Spinal cord (tissue), 9 donors: ENCODE measurements at regions not wholly inside any gene's neighbourhood (a gene's known extent, or its start where the extent isn't known, plus 50 kb on each side); places are given as distances from the start of the nearest gene placed in this dataset.
"Not testable (repeated sequence)": the region's sequence is repeated elsewhere in the genome, so short reads cannot be mapped to it uniquely, and the experiment has no call there.

ENCODE experiments used
- DNase-seq, 6 donors: peaks; one replicate each; pipeline versions ENCODE4 v3.0.0 to v3.0.0-alpha.2; 2013 to 2015; ENCODE audit warnings: low spot score in 6 of 6, low read depth in 4 of 6
- H3K27ac ChIP-seq: one replicate; pipeline ENCODE4 v1.5.1; 2013; ENCODE audit warnings: low read depth, low read length, control low read depth
- H3K27me3 ChIP-seq: one replicate; pipeline ENCODE4 v1.6.1; 2013; ENCODE audit warnings: low read length; ENCODE audit not compliant: control insufficient read depth, insufficient read depth
- H3K36me3 ChIP-seq: one replicate; pipeline ENCODE4 v1.6.1; 2013; ENCODE audit warnings: low read length; ENCODE audit not compliant: control insufficient read depth, insufficient read depth
- H3K4me1 ChIP-seq: one replicate; pipeline ENCODE4 v1.6.1; 2013; ENCODE audit warnings: low read length; ENCODE audit not compliant: control insufficient read depth, insufficient read depth
- H3K4me3 ChIP-seq: one replicate; pipeline ENCODE4 v1.5.1; 2013; ENCODE audit warnings: low read depth, low read length, control low read depth
- H3K9me3 ChIP-seq: one replicate; pipeline ENCODE4 v1.6.1; 2013; ENCODE audit warnings: low read length; ENCODE audit not compliant: control insufficient read depth, insufficient read depth
- WGBS: methylation state at CpG from one replicate; pipeline ENCODE4 v1.1.5; 2013; ENCODE audit warnings: missing lambda C conversion rate; ENCODE audit not compliant: insufficient coverage; 5-methylcytosine and 5-hydroxymethylcytosine counted together
- donor health status: healthy.

- no peak overlapping the region for H3K27ac ChIP-seq
- H3K4me1 ChIP-seq: no peaks in the 10 kb centered on the region
- H3K4me3 ChIP-seq: no peak overlapping the region
- no peaks in the 10 kb centered on the region for H3K9me3 ChIP-seq
- no peaks in the 10 kb centered on the region for H3K36me3 ChIP-seq
- WGBS: no CpG with 5 or more reads among the region's 2 CpGs
- no peak for DNase-seq
- H3K27me3 ChIP-seq: no peaks in the 10 kb centered on the region
Observed at GRCh38 chr1:192491804-192492554, 83.6 kb upstream of the RGS1 start.

- no peak for DNase-seq
- no peaks in the 10 kb centered on the region for H3K27me3 ChIP-seq
- H3K27ac ChIP-seq: no peak overlapping the region
- H3K4me3 ChIP-seq: no peak overlapping the region
- WGBS: no CpG with 5 or more reads among the region's 1 CpG
- H3K4me1 ChIP-seq: no peaks in the 10 kb centered on the region
- H3K9me3 ChIP-seq: no peaks in the 10 kb centered on the region
- no peaks in the 10 kb centered on the region for H3K36me3 ChIP-seq
Observed at GRCh38 chr1:192493584-192493983, 82.0 kb upstream of the RGS1 start.

GRCh38 chr1:192496369-192497056 lies 79.1 kb upstream of the RGS1 start:
- Histone ChIP-seq H3K9me3 (no peaks in the 10 kb centered on the region), H3K4me1 (no peaks in the 10 kb centered on the region), H3K27ac (no peak overlapping the region), H3K36me3 (no peaks in the 10 kb centered on the region), H3K27me3 (no peaks in the 10 kb centered on the region), H3K4me3 (no peak overlapping the region)
- DNase-seq: no peak
- WGBS: no CpG with 5 or more reads among the region's 3 CpGs

- Histone ChIP-seq H3K4me3 (no peak overlapping the region), H3K9me3 (no peaks in the 10 kb centered on the region), H3K27ac (no peak overlapping the region), H3K36me3 (no peaks in the 10 kb centered on the region), H3K4me1 (no peaks in the 10 kb centered on the region), H3K27me3 (no peaks in the 10 kb centered on the region)
- no CpG with 5 or more reads among the region's 2 CpGs for WGBS
- DNase-seq: no peak
Observed at GRCh38 chr1:192497214-192497794, 78.3 kb upstream of the RGS1 start.

- H3K9me3 ChIP-seq, H3K27ac ChIP-seq, H3K4me3 ChIP-seq, H3K4me1 ChIP-seq, DNase-seq, H3K27me3 ChIP-seq, H3K36me3 ChIP-seq: not testable (repeated sequence)
- 95% methylated on average over 12 of the region's 13 CpGs for WGBS
Observed at GRCh38 chr1:192498092-192498491, 77.5 kb upstream of the RGS1 start.

GRCh38 chr1:192499061-192499581 lies 76.5 kb upstream of the RGS1 start:
- WGBS: 98% methylated on average over 20 of the region's 29 CpGs
- not testable (repeated sequence) for H3K27me3 ChIP-seq, H3K4me1 ChIP-seq, H3K9me3 ChIP-seq, DNase-seq, H3K27ac ChIP-seq, H3K4me3 ChIP-seq, H3K36me3 ChIP-seq

- H3K27me3 ChIP-seq, H3K27ac ChIP-seq, H3K4me1 ChIP-seq, DNase-seq, H3K4me3 ChIP-seq, H3K9me3 ChIP-seq, H3K36me3 ChIP-seq: not testable (repeated sequence)
- 97% methylated on average over 5 of the region's 23 CpGs for WGBS
Observed at GRCh38 chr1:192500541-192500940, 75.0 kb upstream of the RGS1 start.

GRCh38 chr1:192506741-192507155 lies 68.8 kb upstream of the RGS1 start:
- Histone ChIP-seq H3K9me3 (no peaks in the 10 kb centered on the region), H3K36me3 (no peaks in the 10 kb centered on the region), H3K27me3 (no peaks in the 10 kb centered on the region), H3K27ac (no peak overlapping the region), H3K4me3 (no peak overlapping the region), H3K4me1 (no peaks in the 10 kb centered on the region)
- no peak for DNase-seq
- no CpG with 5 or more reads among the region's 2 CpGs for WGBS

- H3K27ac ChIP-seq: no peak overlapping the region
- no peaks in the 10 kb centered on the region for H3K9me3 ChIP-seq
- no peaks in the 10 kb centered on the region for H3K36me3 ChIP-seq
- H3K27me3 ChIP-seq: no peaks in the 10 kb centered on the region
- 17% methylated on average over 1 of the region's 2 CpGs for WGBS
- no peaks in the 10 kb centered on the region for H3K4me1 ChIP-seq
- no peak for DNase-seq
- H3K4me3 ChIP-seq: no peak overlapping the region
Observed at GRCh38 chr1:192512426-192513162, 63.0 kb upstream of the RGS1 start.
